ENCODE measurements at regions not wholly inside any gene's neighbourhood (a gene's known extent, or its start where the extent isn't known, plus 50 kb on each side); places are given as distances from the start of the nearest gene placed in this dataset.

DNA sequence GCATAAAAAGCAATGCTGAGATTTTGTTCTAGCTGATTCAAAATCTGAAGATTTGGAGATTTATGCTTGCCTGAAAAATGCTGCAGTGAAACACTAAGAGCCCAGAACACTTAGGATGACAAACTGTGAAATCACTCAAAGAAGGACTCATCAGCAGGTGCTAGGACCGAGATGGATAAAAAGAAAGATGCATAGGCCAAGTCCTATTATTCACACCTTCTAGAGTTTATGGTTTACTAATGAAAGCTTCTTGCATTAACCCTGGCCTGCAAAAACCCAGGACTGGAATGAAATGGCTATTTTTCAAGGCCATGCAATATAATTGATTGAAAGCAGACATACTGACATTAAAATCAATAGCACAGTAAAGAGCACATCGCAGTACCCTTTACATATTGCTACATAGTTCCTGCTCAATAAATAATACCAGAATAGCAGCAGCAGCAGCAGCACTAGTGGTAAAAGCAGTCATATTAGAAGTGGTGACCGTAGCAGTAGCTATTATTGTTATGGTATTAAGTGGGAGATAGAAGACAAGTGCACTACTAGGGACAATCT is 161.7 kb downstream of the RAB38 start:
- H3K27me3 ChIP-seq = peaks cover 0 to 4% (median 0%) of the 10 kb centered on the region in 9 donors
- ATAC-seq = no peak
- intact Hi-C loops (cut with DNase I) = no loop called here
- no peaks in the 10 kb centered on the region for H3K4me1 ChIP-seq
- TF ChIP-seq, protein P1, sequence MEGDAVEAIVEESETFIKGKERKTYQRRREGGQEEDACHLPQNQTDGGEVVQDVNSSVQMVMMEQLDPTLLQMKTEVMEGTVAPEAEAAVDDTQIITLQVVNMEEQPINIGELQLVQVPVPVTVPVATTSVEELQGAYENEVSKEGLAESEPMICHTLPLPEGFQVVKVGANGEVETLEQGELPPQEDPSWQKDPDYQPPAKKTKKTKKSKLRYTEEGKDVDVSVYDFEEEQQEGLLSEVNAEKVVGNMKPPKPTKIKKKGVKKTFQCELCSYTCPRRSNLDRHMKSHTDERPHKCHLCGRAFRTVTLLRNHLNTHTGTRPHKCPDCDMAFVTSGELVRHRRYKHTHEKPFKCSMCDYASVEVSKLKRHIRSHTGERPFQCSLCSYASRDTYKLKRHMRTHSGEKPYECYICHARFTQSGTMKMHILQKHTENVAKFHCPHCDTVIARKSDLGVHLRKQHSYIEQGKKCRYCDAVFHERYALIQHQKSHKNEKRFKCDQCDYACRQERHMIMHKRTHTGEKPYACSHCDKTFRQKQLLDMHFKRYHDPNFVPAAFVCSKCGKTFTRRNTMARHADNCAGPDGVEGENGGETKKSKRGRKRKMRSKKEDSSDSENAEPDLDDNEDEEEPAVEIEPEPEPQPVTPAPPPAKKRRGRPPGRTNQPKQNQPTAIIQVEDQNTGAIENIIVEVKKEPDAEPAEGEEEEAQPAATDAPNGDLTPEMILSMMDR (IDR thresholded peaks at IDR 0.05) = no peak
- no peak for TF ChIP-seq POLR2A (IDR thresholded peaks at IDR 0.05)
- no peak overlapping the region for H3K27ac ChIP-seq
- H3K36me3 ChIP-seq = no peaks in the 10 kb centered on the region
- H3K9me3 ChIP-seq = no peaks in the 10 kb centered on the region
- no peak overlapping the region for H3K4me3 ChIP-seq
- 70 to 89% (median 79%) methylated on average over 3 of the region's 3 CpGs for WGBS, 4 donors
- DNase-seq = no peak

DNA sequence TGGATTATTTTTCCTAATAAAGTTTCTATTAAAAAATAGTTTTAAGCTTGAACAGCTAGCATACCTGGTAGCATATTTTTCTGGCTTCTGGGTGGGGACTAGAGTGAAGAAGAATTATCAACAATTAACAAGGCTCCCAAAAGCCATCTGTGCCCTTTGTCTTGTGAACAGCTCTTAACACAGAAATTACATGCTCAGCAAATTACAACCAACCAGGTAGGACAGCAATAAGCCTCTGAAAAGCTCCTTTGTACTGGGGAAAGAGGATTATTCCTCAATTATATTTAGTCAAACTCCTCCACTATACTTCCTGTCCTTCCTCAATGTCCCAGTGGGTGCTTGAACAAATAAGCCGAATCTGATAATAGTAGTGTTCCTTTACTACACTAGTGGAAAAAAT is 162.8 kb downstream of the RAB38 start:
- DNase-seq (no peak), ATAC-seq (no peak)
- no peak overlapping the region for H3K4me3 ChIP-seq
- H3K9me3 ChIP-seq = no peaks in the 10 kb centered on the region
- TF ChIP-seq, protein P1 (IDR thresholded peaks at IDR 0.05) = no peak
- no peak for TF ChIP-seq POLR2A (IDR thresholded peaks at IDR 0.05)
- WGBS, 4 donors = 66 to 80% (median 73%) methylated on average over 1 of the region's 1 CpG
- H3K36me3 ChIP-seq = no peaks in the 10 kb centered on the region
- H3K27ac ChIP-seq = no peak overlapping the region
- intact Hi-C loops (cut with DNase I) = no loop called here
- H3K4me1 ChIP-seq = no peaks in the 10 kb centered on the region
- H3K27me3 ChIP-seq = no peaks in the 10 kb centered on the region

DNA sequence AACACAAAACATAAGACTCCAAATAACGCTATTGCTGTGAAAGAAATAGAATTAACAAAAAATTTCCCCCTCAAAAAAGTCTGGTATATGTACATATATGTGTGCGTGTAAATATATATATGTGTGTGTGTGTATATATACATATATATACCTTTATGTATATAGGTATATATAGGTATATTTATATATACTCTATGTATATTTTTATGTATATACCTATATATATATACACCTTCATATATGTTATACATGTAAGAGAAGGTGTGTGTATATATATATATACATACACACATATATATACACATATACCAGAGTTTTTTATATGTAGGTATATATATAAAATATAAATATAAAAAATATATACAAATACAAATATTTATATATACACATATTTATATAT is 199.2 kb downstream of the RAB38 start:
- ATAC-seq = no peak
- WGBS, 4 donors = 91 to 97% (median 94%) methylated on average over 2 of the region's 2 CpGs
- Histone ChIP-seq H3K36me3 (no peaks in the 10 kb centered on the region), H3K4me3 (no peak overlapping the region), H3K9me3 (no peaks in the 10 kb centered on the region), H3K27me3 (no peaks in the 10 kb centered on the region), H3K27ac (no peak overlapping the region), H3K4me1 (no peaks in the 10 kb centered on the region)
- intact Hi-C loops (cut with DNase I) = no loop called here
- TF ChIP-seq, protein P1 (IDR thresholded peaks at IDR 0.05) = no peak
- TF ChIP-seq POLR2A (IDR thresholded peaks at IDR 0.05) = no peak
- no peak for DNase-seq

DNA sequence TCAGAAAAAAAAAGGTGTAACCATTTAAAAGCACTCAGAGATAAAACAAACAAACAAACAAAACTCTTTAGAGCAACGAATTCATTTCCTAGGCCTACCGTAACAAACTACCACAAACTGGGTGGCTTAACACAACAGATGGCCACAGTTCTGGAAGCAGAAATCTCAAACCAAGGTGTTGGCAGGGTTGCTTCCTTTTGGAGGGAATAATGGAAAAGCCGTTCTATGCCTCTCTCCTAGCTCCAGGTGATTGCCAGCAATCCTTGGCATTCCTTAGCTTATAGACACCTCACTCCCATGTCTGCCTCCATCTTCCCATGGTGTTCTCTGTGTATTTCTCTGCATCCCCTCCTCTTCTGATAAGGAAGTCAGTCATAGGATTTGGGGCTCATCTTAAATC is 200.4 kb downstream of the RAB38 start:
- WGBS, 4 donors = 63 to 75% (median 72%) methylated on average over 3 of the region's 3 CpGs
- Histone ChIP-seq H3K4me1 (no peaks in the 10 kb centered on the region), H3K36me3 (no peaks in the 10 kb centered on the region), H3K9me3 (no peaks in the 10 kb centered on the region), H3K27me3 (no peaks in the 10 kb centered on the region), H3K27ac (no peak overlapping the region), H3K4me3 (no peak overlapping the region)
- TF ChIP-seq, protein P1 (IDR thresholded peaks at IDR 0.05) = no peak
- TF ChIP-seq POLR2A (IDR thresholded peaks at IDR 0.05) = no peak
- intact Hi-C loops (cut with DNase I) = no loop called here
- no peak for ATAC-seq
- no peak for DNase-seq

All from heart left ventricle (tissue), 16 donors.